Cardiac fibroblast (primary cell): ENCODE measurements at regions not wholly inside any gene's neighbourhood (a gene's known extent, or its start where the extent isn't known, plus 50 kb on each side); places are given as distances from the start of the nearest gene placed in this dataset.
"Not testable (repeated sequence)": the region's sequence is repeated elsewhere in the genome, so short reads cannot be mapped to it uniquely, and the experiment has no call there.

Experiments
- DNase-seq, 2 donors: peaks; one replicate each; pipeline versions ENCODE4 v3.0.0 to v3.0.0-alpha.2; 2010; ENCODE audit warnings: low read depth in 2 of 2
- H3K4me3 ChIP-seq, 2 donors: replicated peaks in 1 of 2; 1 replicate in 1 of 2; 2 replicates in 1 of 2; pipeline ENCODE4 v1.5.1; 2011; ENCODE audit warnings: low read depth in 2 of 2, low read length in 2 of 2, mild to moderate bottlenecking in 2 of 2, moderate library complexity in 1 of 2
- CTCF ChIP-seq: IDR thresholded peaks from one replicate; pipeline ENCODE4 v1.5.1; 2011; ENCODE audit warnings: low read depth, mild to moderate bottlenecking, low read length, inconsistent platforms

- TF ChIP-seq CTCF = no peak
- no peak overlapping the region for H3K4me3 ChIP-seq
- DNase-seq = no peak
Observed at GRCh38 chr13:64617231-64617630, 2612.9 kb downstream of the PCDH9 start.

GRCh38 chr13:64591971-64592370 lies 2638.2 kb downstream of the PCDH9 start:
- TF ChIP-seq CTCF = no peak
- DNase-seq = peak; percentile 4 to 42
- no peak overlapping the region for H3K4me3 ChIP-seq

GRCh38 chr13:64579331-64579730 lies 2650.8 kb downstream of the PCDH9 start:
- no peak overlapping the region for H3K4me3 ChIP-seq
- no peak for DNase-seq
- no peak for TF ChIP-seq CTCF

GRCh38 chr13:64568748-64569147 lies 2661.4 kb downstream of the PCDH9 start:
- no peak for TF ChIP-seq CTCF
- H3K4me3 ChIP-seq = no peak overlapping the region
- no peak for DNase-seq

GRCh38 chr13:64558031-64558430 lies 2672.1 kb downstream of the PCDH9 start:
- not testable (repeated sequence) for DNase-seq, H3K4me3 ChIP-seq

GRCh38 chr13:64556376-64556775 lies 2673.8 kb downstream of the PCDH9 start:
- no peak overlapping the region for H3K4me3 ChIP-seq
- TF ChIP-seq CTCF = no peak
- peak in 1 of 2 donors; percentile 18 for DNase-seq

GRCh38 chr13:64553411-64554129 lies 2676.6 kb downstream of the PCDH9 start:
- H3K4me3 ChIP-seq = no peak overlapping the region
- no peak for TF ChIP-seq CTCF
- DNase-seq = peak in 1 of 2 donors; percentile 83
